Right atrium auricular region (tissue), 2 donors: ENCODE measurements at regions not wholly inside any gene's neighbourhood (a gene's known extent, or its start where the extent isn't known, plus 50 kb on each side); places are given as distances from the start of the nearest gene placed in this dataset.

Source experiments
- DNase-seq: peaks from one replicate; pipeline ENCODE4 v3.0.0-alpha.2; 2019; ENCODE audit warnings: low spot score
- H3K27ac ChIP-seq, 2 donors: fragments of 200-600 bp; sonication (generic); 1 replicate in 1 of 2; 2 replicates in 1 of 2; pipeline ENCODE4 v1.5.1; 2016 to 2019
- H3K27me3 ChIP-seq, 2 donors: fragments of 200-600 bp; sonication (generic); one replicate each; pipeline versions ENCODE4 v1.5.1 to v1.6.0; 2017 to 2019
- H3K36me3 ChIP-seq: fragments of 200-600 bp; sonication (generic); one replicate; pipeline ENCODE4 v1.5.1; 2016
- H3K4me1 ChIP-seq, 2 donors: fragments of 200-600 bp; sonication (generic); one replicate each; pipeline versions ENCODE4 v1.5.1 to v1.6.0; 2017 to 2019
- H3K4me3 ChIP-seq, 2 donors: fragments of 200-600 bp; sonication (generic); 1 replicate in 1 of 2; 2 replicates in 1 of 2; pipeline ENCODE4 v1.5.1; 2017 to 2019; ENCODE audit warnings: mild to moderate bottlenecking in 1 of 2, moderate library complexity in 1 of 2
- H3K9me3 ChIP-seq, 2 donors: fragments of 200-600 bp; sonication (generic); one replicate each; pipeline ENCODE4 v1.5.1; 2019
- TF ChIP-seq, protein P1 (sequence below), 2 donors: fragments of 200-600 bp; sonication (generic); IDR thresholded peaks; one replicate each; pipeline ENCODE4 v1.5.1; 2019; ENCODE audit warnings: antibody characterized with exemption in 2 of 2

DNA sequence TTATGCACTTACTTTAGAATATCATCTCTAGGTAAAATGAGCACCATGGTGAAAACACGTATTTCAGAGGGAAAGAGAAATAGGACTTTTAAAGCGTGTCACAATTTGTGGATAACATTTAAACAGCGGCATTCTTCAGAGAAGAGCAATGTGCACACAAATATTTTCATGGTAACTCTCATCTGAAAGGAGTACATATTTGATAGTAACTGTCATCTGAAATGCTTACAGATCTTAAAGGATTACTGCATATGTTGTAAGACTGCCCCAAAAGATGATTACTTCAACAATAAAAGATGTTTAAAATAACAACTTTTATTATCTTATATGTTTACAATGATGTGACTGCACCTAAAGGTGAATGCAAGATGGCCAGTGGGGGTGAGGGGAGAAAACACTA lies 408.8 kb downstream of the PLA2G4A start:
- Histone ChIP-seq H3K4me3 (no peak overlapping the region), H3K9me3 (no peaks in the 10 kb centered on the region), H3K27me3 (no peaks in the 10 kb centered on the region), H3K4me1 (no peaks in the 10 kb centered on the region), H3K27ac (no peak overlapping the region), H3K36me3 (no peaks in the 10 kb centered on the region)
- TF ChIP-seq, protein P1, sequence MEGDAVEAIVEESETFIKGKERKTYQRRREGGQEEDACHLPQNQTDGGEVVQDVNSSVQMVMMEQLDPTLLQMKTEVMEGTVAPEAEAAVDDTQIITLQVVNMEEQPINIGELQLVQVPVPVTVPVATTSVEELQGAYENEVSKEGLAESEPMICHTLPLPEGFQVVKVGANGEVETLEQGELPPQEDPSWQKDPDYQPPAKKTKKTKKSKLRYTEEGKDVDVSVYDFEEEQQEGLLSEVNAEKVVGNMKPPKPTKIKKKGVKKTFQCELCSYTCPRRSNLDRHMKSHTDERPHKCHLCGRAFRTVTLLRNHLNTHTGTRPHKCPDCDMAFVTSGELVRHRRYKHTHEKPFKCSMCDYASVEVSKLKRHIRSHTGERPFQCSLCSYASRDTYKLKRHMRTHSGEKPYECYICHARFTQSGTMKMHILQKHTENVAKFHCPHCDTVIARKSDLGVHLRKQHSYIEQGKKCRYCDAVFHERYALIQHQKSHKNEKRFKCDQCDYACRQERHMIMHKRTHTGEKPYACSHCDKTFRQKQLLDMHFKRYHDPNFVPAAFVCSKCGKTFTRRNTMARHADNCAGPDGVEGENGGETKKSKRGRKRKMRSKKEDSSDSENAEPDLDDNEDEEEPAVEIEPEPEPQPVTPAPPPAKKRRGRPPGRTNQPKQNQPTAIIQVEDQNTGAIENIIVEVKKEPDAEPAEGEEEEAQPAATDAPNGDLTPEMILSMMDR (IDR thresholded peaks at IDR 0.05), result no peak
- DNase-seq, result no peak

DNA sequence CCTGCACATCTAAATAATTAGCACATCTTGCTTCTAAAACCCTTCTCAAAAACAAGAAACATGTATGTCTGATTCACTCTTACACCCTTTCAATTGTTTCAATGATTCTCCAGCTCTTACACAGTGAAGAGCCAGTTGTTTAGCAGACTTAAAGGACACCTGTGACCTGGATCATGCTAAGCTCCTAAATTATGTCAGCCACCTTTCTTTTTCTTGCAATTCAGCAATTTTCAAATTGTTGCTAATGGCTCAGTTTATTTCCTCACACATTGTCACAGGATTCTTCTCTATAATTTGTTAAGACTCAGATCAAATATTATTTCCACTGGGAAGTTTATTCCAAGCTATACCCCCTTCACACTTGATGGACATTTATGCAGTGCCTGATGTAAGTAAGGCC lies 413.2 kb downstream of the PLA2G4A start:
- no peak for DNase-seq
- H3K9me3 ChIP-seq, result no peaks in the 10 kb centered on the region
- no peaks in the 10 kb centered on the region for H3K27me3 ChIP-seq
- no peaks in the 10 kb centered on the region for H3K36me3 ChIP-seq
- TF ChIP-seq, protein P1 (IDR thresholded peaks at IDR 0.05), result no peak
- H3K27ac ChIP-seq, result no peak overlapping the region
- H3K4me1 ChIP-seq, result no peaks in the 10 kb centered on the region
- H3K4me3 ChIP-seq, result no peak overlapping the region

DNA sequence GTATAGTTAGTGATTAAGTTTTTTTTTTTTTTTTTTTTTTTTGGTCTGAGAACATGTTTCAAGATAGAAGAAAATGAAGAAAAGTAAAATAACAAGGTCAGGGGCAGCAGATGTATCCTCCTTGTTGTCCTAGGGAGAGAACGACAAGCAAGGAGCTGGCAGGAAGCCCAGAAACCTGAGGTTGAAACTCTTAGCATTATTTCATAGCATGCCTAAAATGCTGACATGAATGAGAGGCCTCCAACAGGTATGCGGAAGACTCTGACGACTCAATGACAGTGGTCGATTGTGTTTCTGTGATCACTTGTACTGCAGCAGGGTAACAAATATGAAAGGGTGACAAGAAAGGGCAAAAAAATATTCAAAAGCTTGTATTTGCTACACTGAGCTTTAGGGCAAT lies 415.9 kb downstream of the PLA2G4A start:
- Histone ChIP-seq H3K27me3 (no peaks in the 10 kb centered on the region), H3K27ac (no peak overlapping the region), H3K36me3 (no peaks in the 10 kb centered on the region), H3K4me3 (no peak overlapping the region), H3K9me3 (no peaks in the 10 kb centered on the region), H3K4me1 (no peaks in the 10 kb centered on the region)
- TF ChIP-seq, protein P1 (IDR thresholded peaks at IDR 0.05), result no peak
- DNase-seq, result no peak

DNA sequence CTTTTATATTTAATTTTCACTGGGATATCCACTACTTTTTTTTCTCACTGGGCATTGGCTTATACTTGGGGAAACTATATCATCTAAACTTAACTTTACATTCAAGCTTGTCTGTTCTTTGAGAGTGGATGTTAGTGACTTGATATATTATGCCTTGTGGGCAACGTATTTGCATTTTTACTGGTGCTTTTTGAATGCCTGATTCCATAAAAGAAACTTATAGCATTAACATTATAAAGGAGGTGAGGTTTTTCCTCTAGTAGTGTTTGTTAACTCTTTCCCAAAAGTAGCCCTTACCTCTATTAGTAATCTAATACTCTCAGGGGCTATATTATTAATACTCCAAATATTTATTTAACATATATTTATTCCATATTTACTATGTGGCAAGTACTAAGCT lies 416.5 kb downstream of the PLA2G4A start:
- Histone ChIP-seq H3K27ac (no peak overlapping the region), H3K9me3 (no peaks in the 10 kb centered on the region), H3K27me3 (no peaks in the 10 kb centered on the region), H3K4me1 (no peaks in the 10 kb centered on the region), H3K36me3 (no peaks in the 10 kb centered on the region), H3K4me3 (no peak overlapping the region)
- TF ChIP-seq, protein P1 (IDR thresholded peaks at IDR 0.05), result no peak
- no peak for DNase-seq

DNA sequence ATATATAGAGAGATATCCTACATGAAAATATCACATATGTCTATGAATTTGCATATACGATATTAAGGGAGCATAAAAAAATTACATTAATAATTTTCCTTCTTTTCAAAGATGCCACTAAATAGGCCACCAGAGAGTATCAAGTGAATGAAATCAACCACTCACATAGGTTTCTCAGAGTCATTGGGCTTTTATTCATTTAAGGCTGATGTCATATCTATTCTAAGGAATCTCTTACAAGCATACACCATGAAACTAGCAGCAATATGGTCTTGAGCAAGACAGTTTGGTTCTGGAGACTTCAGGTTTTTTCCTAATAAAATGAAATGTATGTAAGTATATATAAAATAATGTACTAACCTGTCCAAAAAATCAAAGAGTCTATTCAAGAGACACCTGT lies 420.4 kb downstream of the PLA2G4A start:
- no peaks in the 10 kb centered on the region for H3K4me1 ChIP-seq
- no peak overlapping the region for H3K4me3 ChIP-seq
- no peak overlapping the region for H3K27ac ChIP-seq
- no peak for DNase-seq
- TF ChIP-seq, protein P1 (IDR thresholded peaks at IDR 0.05), result no peak
- no peaks in the 10 kb centered on the region for H3K27me3 ChIP-seq
- no peaks in the 10 kb centered on the region for H3K36me3 ChIP-seq
- H3K9me3 ChIP-seq, result no peaks in the 10 kb centered on the region

DNA sequence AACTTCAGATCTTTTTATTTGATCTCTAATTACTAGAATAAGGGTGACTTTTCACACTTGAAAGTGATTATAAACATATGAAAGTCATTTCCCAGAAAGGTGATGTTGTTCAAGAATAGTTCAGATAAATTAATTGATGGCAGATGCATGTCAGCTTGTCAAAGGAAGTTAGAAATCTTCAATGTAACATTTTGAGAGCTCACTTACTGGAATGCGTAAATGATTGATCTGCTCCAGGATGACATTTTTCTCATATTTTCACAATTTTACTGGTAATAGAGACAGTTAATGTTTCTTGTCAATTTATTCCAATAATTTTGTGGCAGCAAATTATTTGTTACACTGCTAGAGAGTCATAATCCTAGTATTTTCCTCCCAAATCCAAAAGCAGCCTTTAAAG lies 424.2 kb downstream of the PLA2G4A start:
- H3K4me1 ChIP-seq, result no peaks in the 10 kb centered on the region
- H3K27me3 ChIP-seq, result no peaks in the 10 kb centered on the region
- H3K9me3 ChIP-seq, result no peaks in the 10 kb centered on the region
- no peak overlapping the region for H3K27ac ChIP-seq
- TF ChIP-seq, protein P1 (IDR thresholded peaks at IDR 0.05), result no peak
- H3K36me3 ChIP-seq, result no peaks in the 10 kb centered on the region
- no peak for DNase-seq
- no peak overlapping the region for H3K4me3 ChIP-seq
